Immature natural killer cell (primary cell): ENCODE measurements at regions not wholly inside any gene's neighbourhood (a gene's known extent, or its start where the extent isn't known, plus 50 kb on each side); places are given as distances from the start of the nearest gene placed in this dataset.

ENCODE experiments used
- DNase-seq, 3 donors: peaks; one replicate each; pipeline ENCODE4 v3.0.0; 2022; ENCODE audit warnings: mixed read lengths in 1 of 3
- H3K27ac Mint-ChIP-seq, 6 donors: one replicate each; pipeline ENCODE4 v1.8.0; 2020; ENCODE audit warnings: mixed read lengths in 6 of 6, mild to moderate bottlenecking in 5 of 6, inconsistent platforms in 4 of 6, moderate library complexity in 3 of 6
- H3K27me3 Mint-ChIP-seq, 3 donors: one replicate each; pipeline ENCODE4 v1.8.0; 2020 to 2021; ENCODE audit warnings: low read depth in 3 of 3, mild to moderate bottlenecking in 3 of 3, mixed read lengths in 3 of 3, moderate library complexity in 3 of 3, inconsistent platforms in 1 of 3
- H3K36me3 Mint-ChIP-seq, 3 donors: one replicate each; pipeline ENCODE4 v1.8.0; 2020; ENCODE audit warnings: mixed read lengths in 3 of 3, inconsistent platforms in 2 of 3, mild to moderate bottlenecking in 2 of 3
- H3K4me1 Mint-ChIP-seq, 2 donors: one replicate each; pipeline ENCODE4 v1.8.0; 2020; ENCODE audit warnings: inconsistent platforms in 2 of 2, mild to moderate bottlenecking in 2 of 2, mixed read lengths in 2 of 2, moderate library complexity in 1 of 2
- H3K4me3 Mint-ChIP-seq, 5 donors: one replicate each; pipeline ENCODE4 v1.8.0; 2020; ENCODE audit warnings: mild to moderate bottlenecking in 5 of 5, mixed read lengths in 5 of 5, inconsistent platforms in 3 of 5, moderate library complexity in 3 of 5
- H3K9me3 Mint-ChIP-seq, 6 donors: one replicate each; pipeline ENCODE4 v1.8.0; 2020; ENCODE audit warnings: mild to moderate bottlenecking in 6 of 6, mixed read lengths in 6 of 6, inconsistent platforms in 4 of 6, moderate library complexity in 3 of 6

DNA sequence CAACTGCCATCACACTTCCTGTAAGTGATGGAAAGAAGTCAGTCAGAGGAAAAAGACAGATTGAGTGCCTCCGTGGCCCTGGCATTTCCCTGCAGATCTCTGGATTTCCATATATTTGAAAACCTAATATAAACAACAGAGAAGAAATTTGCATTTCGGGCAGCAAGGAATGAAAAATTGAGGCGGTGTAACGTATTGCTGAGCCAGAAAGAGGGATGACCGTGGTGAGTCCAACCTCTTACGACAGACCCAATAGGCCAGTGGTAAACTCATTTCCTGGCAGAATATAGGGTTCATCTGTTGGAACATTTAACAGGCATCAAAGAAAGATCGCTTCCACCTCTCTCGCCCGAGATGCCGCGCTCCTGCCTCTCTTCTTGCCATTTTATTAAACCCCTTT is 336.5 kb downstream of the MIAT start:
- Mint-ChIP-seq H3K27me3 (peaks cover 0 to 2% (median 2%) of the 10 kb centered on the region in 3 donors), H3K9me3 (no peaks in the 10 kb centered on the region), H3K4me1 (no peaks in the 10 kb centered on the region), H3K4me3 (no peak overlapping the region), H3K36me3 (peaks cover 0 to 3% (median 0%) of the 10 kb centered on the region in 3 donors), H3K27ac (no peak overlapping the region)
- no peak for DNase-seq

DNA sequence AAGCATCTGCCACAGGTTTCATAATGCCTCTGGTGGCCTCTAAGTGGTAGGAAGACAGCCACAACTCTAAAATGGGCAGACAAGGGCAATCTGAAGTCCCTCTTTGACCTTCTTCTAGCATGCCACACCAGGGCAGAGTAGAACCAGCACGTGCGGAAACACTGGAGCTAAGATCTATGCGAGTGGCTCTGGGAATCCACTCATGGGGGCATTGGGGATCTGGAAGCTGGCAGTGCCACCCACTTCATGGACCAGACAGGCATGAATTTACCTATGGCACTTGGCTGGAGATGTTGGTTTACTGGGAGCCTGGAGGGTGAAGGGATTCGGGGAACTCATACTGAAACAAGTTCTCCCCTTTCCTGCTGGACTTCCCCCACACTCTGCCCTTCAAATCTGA is 337.4 kb downstream of the MIAT start:
- Mint-ChIP-seq H3K4me1 (no peaks in the 10 kb centered on the region), H3K27me3 (peaks cover 0 to 2% (median 2%) of the 10 kb centered on the region in 3 donors), H3K4me3 (no peak overlapping the region), H3K27ac (no peak overlapping the region), H3K36me3 (peaks cover 0 to 7% (median 0%) of the 10 kb centered on the region in 3 donors), H3K9me3 (no peaks in the 10 kb centered on the region)
- no peak for DNase-seq

DNA sequence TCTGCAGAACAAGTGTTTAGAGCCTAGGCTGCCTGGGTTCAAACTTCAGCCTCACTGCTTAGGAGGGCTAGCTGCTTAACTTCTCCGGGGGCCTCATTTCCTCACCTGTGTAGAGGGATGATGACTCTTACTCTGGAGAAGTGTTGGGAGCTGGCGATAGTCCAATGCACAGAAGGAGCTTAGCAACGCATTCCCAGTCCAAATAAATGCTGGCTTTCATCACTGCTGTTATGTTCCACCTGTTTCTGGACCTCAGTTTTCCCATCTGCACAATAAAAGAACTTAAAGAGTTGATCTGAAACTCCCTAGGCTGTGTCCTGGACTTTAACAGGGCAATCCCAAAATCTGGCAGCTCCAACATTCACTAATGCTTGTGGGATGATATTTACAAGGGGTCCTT is 337.8 kb downstream of the MIAT start:
- DNase-seq = no peak
- Mint-ChIP-seq H3K4me1 (no peaks in the 10 kb centered on the region), H3K9me3 (no peaks in the 10 kb centered on the region), H3K4me3 (no peak overlapping the region), H3K36me3 (peaks cover 0 to 7% (median 0%) of the 10 kb centered on the region in 3 donors), H3K27me3 (peaks cover 0 to 3% (median 2%) of the 10 kb centered on the region in 3 donors), H3K27ac (no peak overlapping the region)

DNA sequence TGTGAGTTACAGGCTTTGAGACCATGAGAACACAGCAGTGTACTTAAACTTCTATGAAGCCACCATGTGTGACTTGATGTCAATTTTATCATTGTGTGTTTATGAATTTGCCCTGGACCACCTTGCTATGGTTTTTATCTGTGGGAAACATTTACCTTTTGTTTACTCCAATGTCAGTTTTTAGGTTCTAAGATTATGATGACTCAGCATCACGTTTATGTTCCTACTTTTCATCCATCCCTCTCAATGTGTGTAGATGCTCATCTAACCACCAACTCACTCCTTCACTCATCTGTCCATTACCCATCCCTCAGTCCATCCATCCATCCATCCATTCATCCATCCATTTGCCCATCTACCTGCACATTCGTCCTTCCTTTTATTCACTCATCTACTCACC is 338.8 kb downstream of the MIAT start:
- Mint-ChIP-seq H3K4me1 (no peaks in the 10 kb centered on the region), H3K4me3 (no peak overlapping the region), H3K9me3 (no peaks in the 10 kb centered on the region), H3K36me3 (peaks cover 0 to 3% (median 0%) of the 10 kb centered on the region in 3 donors), H3K27me3 (peaks cover 0 to 5% (median 2%) of the 10 kb centered on the region in 3 donors), H3K27ac (no peak overlapping the region)
- no peak for DNase-seq

DNA sequence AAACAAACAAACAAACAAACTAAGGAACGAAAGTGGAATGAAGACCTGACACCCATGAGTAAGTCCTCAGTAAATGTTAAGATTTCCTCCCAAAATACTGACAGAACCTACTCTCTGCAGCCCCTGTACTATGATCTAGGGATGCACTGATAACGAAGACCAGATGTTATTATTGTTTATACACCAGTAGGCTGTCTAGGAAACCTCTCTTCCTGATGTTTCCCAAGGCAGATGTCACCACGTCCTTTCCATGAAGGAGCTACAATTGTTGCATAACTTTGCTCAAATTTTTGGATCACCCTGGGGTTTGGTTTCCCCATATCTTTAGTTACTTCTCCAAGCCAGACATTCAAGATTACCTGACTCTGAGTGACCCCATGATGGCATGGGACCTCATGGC is 340.7 kb downstream of the MIAT start:
- no peaks in the 10 kb centered on the region for H3K4me1 Mint-ChIP-seq
- no peaks in the 10 kb centered on the region for H3K9me3 Mint-ChIP-seq
- peaks cover 0 to 8% (median 2%) of the 10 kb centered on the region in 3 donors for H3K27me3 Mint-ChIP-seq
- no peak overlapping the region for H3K4me3 Mint-ChIP-seq
- peaks cover 0 to 3% (median 0%) of the 10 kb centered on the region in 3 donors for H3K36me3 Mint-ChIP-seq
- no peak overlapping the region for H3K27ac Mint-ChIP-seq
- no peak for DNase-seq

DNA sequence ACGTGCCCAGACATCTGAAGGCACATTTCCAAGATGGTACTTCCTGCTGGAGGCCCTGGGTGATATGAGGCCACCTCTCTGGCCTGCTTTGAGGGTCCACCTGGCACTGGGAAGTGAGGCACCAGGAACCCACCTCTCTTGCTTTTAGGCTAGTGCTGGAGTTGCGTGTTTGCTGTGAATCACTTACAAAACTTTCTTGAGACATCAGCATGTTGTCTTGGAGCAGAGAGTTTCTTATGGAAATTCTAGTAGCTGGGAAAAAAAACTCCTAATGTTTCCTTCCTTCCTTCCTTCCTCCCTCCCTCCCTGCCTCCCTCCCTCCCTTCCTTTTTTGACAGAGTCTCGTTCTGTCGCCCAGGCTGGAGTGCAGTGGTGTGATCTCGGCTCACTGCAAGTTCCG is 341.3 kb downstream of the MIAT start:
- Mint-ChIP-seq H3K27me3 (peaks cover 0 to 8% (median 2%) of the 10 kb centered on the region in 3 donors), H3K9me3 (no peaks in the 10 kb centered on the region), H3K4me1 (no peaks in the 10 kb centered on the region), H3K4me3 (no peak overlapping the region), H3K27ac (no peak overlapping the region), H3K36me3 (peaks cover 0 to 3% (median 0%) of the 10 kb centered on the region in 3 donors)
- no peak for DNase-seq

DNA sequence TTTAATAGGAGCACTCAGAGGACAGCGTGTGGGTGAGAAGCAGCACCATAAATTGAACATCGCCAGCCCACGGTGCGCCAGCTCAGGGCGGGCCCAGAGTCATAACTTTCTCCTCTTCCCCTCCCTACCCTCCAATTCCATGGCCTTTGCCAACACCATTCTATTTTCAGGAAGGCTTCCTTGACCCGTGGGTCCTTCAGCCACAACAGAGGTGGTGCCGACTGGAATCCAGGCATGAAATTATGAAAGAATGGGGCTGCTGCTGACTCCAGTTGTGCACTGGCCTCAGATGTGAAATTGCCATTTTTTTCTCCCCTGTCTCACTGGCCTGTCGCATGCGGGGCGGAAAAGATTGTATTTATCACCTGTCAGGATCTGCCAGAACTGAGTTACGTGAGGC is 345.9 kb downstream of the MIAT start:
- no peak for DNase-seq
- no peaks in the 10 kb centered on the region for H3K4me1 Mint-ChIP-seq
- H3K27ac Mint-ChIP-seq = no peak overlapping the region
- peaks cover 0 to 7% (median 2%) of the 10 kb centered on the region in 3 donors for H3K27me3 Mint-ChIP-seq
- no peaks in the 10 kb centered on the region for H3K9me3 Mint-ChIP-seq
- H3K36me3 Mint-ChIP-seq = peaks cover 0 to 3% (median 0%) of the 10 kb centered on the region in 3 donors
- no peak overlapping the region for H3K4me3 Mint-ChIP-seq

DNA sequence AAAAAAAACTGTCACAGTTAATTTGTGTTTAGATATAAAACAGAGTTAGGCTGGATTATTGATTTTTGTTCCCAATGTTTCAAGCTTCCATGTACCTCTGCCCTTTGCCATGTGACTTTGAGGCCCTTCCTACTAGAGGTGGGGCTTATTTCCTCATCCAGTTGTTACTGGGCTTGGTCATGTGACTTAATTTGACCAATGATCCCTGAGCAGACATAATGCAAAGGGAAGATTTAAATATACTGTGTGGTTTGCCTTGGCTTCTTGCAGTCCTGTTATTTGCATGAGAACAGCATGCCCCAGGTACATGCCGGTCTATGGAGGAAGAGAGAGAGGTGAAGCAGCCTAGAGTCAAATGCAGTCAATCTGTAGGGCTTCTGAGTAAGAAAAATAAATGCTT is 347.0 kb downstream of the MIAT start:
- H3K27me3 Mint-ChIP-seq = peaks cover 0 to 7% (median under 1%) of the 10 kb centered on the region in 3 donors
- peaks cover 0 to 2% (median 0%) of the 10 kb centered on the region in 3 donors for H3K36me3 Mint-ChIP-seq
- no peaks in the 10 kb centered on the region for H3K4me1 Mint-ChIP-seq
- H3K9me3 Mint-ChIP-seq = no peaks in the 10 kb centered on the region
- DNase-seq = no peak
- H3K27ac Mint-ChIP-seq = no peak overlapping the region
- no peak overlapping the region for H3K4me3 Mint-ChIP-seq

DNA sequence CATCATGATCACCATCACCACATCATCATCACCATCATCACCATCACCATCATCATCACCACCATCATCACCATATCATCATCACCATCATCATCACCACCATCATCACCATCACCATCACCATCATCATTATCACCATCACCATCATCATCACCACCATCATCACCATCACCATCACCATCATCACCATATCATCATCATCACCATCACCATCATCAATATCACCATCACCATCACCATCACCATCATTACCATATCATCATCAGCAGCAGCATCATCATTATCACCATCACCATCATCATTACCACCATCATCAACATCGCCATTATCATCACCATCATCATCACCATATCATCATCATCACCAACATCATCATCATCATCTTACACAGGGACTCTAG is 351.1 kb downstream of the MIAT start:
- no peak overlapping the region for H3K4me3 Mint-ChIP-seq

DNA sequence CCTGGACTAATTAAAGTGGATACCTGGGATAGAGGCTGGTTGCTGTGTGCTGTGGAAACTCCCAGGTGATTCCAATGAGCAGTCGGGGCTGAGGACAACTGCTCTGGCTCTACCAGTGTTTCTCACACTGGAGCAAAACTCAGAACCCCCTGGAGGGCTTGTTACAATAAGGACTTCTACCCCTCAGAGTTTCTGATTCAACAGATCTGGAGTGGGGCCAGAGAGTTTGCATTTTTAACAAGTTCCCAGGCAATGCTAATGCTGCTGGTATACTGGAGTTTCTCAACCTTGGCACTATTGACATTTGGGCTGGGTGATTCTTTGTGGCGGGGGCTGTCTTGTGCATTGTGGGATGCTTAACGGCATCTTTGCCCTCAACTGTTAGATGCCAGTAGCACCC is 353.7 kb downstream of the MIAT start:
- no peak overlapping the region for H3K27ac Mint-ChIP-seq
- no peak overlapping the region for H3K4me3 Mint-ChIP-seq
- H3K36me3 Mint-ChIP-seq = no peaks in the 10 kb centered on the region
- no peak for DNase-seq
- no peaks in the 10 kb centered on the region for H3K4me1 Mint-ChIP-seq
- H3K27me3 Mint-ChIP-seq = peaks cover 0 to 7% (median 4%) of the 10 kb centered on the region in 3 donors
- no peaks in the 10 kb centered on the region for H3K9me3 Mint-ChIP-seq

More for the DNA sequence above, 351.1 kb downstream of the MIAT start:
- no peak for DNase-seq
- no peaks in the 10 kb centered on the region for H3K36me3 Mint-ChIP-seq
- H3K27me3 Mint-ChIP-seq = peaks cover 0 to 3% (median 0%) of the 10 kb centered on the region in 3 donors
- H3K9me3 Mint-ChIP-seq = no peaks in the 10 kb centered on the region
- no peaks in the 10 kb centered on the region for H3K4me1 Mint-ChIP-seq
- no peak overlapping the region for H3K27ac Mint-ChIP-seq

DNA sequence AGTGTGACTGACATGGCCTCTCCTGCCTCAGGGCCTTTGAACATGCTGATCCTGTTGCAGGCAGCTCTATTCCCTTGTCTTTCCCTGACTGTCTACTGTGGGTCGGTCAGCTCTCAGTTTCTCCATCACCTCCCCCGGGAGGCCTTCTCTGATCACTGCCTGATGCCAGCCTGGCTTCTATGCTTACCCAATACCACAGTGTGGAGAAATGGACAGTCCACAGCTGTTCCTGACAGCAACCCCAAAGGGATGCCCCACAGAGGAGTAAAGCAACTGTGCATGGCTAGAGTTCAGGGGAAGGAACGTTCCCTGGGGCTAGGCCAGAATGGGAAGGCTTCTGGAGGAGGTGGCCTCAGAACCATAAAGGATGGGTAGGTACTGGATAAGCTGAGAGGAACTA is 354.3 kb downstream of the MIAT start:
- no peak overlapping the region for H3K4me3 Mint-ChIP-seq
- H3K36me3 Mint-ChIP-seq = no peaks in the 10 kb centered on the region
- H3K9me3 Mint-ChIP-seq = no peaks in the 10 kb centered on the region
- H3K27me3 Mint-ChIP-seq = peaks cover 0 to 7% (median 4%) of the 10 kb centered on the region in 3 donors
- no peaks in the 10 kb centered on the region for H3K4me1 Mint-ChIP-seq
- no peak for DNase-seq
- H3K27ac Mint-ChIP-seq = no peak overlapping the region

DNA sequence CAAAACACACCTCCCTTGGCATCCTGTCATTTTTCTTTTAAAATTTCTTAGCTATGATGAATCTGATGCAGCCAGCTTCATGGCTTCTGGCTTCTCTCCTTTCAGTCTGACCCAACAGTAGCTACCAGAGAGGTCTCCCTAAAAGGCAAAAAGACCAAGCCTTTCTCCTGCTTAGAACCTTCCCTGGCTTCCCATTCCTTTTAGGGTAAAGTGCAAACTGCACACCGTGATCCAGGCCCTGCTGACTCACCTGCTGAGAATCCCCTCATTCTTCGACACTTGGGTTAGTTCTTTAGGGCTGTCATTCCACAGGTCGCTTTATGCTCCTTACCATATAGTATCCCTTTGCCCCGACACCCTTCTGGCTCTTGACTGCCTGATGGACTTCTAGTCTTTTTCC is 362.4 kb downstream of the MIAT start:
- H3K27me3 Mint-ChIP-seq = peaks cover 8 to 11% (median 8%) of the 10 kb centered on the region in 3 donors
- H3K36me3 Mint-ChIP-seq = no peaks in the 10 kb centered on the region
- no peaks in the 10 kb centered on the region for H3K9me3 Mint-ChIP-seq
- DNase-seq = no peak
- H3K4me3 Mint-ChIP-seq = no peak overlapping the region
- H3K4me1 Mint-ChIP-seq = peaks cover 2 to 9% of the 10 kb centered on the region in 2 donors
- no peak overlapping the region for H3K27ac Mint-ChIP-seq

DNA sequence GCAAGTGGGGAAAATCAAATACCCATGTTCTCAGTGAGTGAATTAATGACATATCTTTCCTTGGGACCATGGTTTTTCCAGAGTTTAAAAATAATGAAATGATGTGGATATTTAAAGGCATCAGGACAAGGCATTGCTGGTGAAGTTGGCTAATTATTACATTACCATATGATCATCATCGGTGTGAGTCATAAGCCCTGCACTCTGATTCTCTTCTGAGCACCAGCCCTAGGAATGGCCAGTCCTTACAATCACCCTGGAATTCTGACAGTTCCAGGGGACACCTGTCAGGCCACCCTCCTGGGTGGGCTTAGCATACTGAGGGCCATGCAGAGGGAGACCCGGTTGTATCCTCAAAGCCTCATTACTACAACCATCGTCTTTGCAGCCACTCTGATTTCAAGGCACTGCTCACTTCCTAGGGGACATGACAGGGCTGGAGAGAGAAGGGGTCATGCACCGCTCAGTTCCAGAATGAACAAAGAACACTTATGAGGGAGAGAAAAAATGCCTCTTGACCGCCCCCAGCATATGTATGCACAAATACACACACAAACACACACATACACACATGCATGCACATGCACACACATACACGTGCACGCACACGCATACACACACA is 365.0 kb downstream of the MIAT start:
- DNase-seq = no peak
- peaks cover 5 to 21% (median 8%) of the 10 kb centered on the region in 3 donors for H3K27me3 Mint-ChIP-seq
- no peaks in the 10 kb centered on the region for H3K9me3 Mint-ChIP-seq
- no peaks in the 10 kb centered on the region for H3K36me3 Mint-ChIP-seq
- H3K4me1 Mint-ChIP-seq = peaks cover 2 to 9% of the 10 kb centered on the region in 2 donors
- H3K4me3 Mint-ChIP-seq = no peak overlapping the region
- H3K27ac Mint-ChIP-seq = no peak overlapping the region

DNA sequence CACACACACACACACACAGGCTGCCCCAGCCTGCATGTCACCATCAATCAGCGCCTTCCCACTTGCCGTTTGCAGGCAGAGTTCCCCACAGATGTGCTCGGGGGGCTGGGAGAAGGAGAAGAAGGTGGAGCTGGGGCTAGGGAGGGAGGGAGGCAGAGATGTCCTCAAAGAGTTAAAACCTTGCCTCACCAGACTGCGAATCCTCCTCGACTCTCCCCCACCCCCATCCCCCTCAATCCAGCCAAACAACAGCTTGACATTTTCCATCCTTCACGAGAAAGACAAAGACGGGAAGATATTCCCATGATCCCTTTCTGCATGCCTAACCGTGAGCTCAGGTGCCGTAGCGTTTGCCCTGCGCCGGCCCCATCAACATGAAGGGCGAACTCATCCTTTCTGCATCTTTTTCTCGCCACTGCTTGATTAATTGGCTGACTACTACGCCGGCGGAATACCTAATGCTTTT is 365.5 kb downstream of the MIAT start:
- H3K9me3 Mint-ChIP-seq = no peaks in the 10 kb centered on the region
- no peaks in the 10 kb centered on the region for H3K36me3 Mint-ChIP-seq
- peaks cover 2 to 9% of the 10 kb centered on the region in 2 donors for H3K4me1 Mint-ChIP-seq
- peaks cover 5 to 21% (median 8%) of the 10 kb centered on the region in 3 donors for H3K27me3 Mint-ChIP-seq
- H3K4me3 Mint-ChIP-seq = peak overlapping the region in 1 of 5 donors; percentile 5
- no peak overlapping the region for H3K27ac Mint-ChIP-seq
- DNase-seq = no peak

DNA sequence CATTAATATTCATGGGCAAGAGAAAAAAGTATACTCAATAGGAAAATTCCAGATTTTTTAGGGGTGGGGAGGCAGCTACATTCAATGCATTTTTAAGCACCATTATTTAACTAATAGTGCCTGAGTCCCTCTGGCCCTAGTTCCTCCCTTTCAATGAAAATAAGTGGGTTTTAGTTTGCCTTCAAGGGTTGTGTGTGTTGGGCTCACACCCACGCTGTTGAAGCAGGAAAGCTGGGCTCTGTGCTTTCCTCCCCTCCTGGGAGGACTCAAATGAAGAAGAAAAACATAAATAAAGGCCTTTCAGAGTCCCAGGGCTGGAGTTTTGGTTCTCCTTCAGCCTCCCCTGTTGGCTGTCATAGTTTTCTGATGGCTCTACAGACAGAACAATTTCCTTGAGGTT is 366.2 kb downstream of the MIAT start:
- H3K9me3 Mint-ChIP-seq = no peaks in the 10 kb centered on the region
- H3K27ac Mint-ChIP-seq = no peak overlapping the region
- no peaks in the 10 kb centered on the region for H3K36me3 Mint-ChIP-seq
- H3K4me3 Mint-ChIP-seq = no peak overlapping the region
- DNase-seq = no peak
- peaks cover 5 to 19% (median 6%) of the 10 kb centered on the region in 3 donors for H3K27me3 Mint-ChIP-seq
- peaks cover 2 to 9% of the 10 kb centered on the region in 2 donors for H3K4me1 Mint-ChIP-seq
